ENCODE measurements at regions not wholly inside any gene's neighbourhood (a gene's known extent, or its start where the extent isn't known, plus 50 kb on each side); places are given as distances from the start of the nearest gene placed in this dataset.

- Histone ChIP-seq H3K9me3 (no peaks in the 10 kb centered on the region), H3K36me3 (no peaks in the 10 kb centered on the region), H3K4me1 (no peaks in the 10 kb centered on the region), H3K27ac (no peak overlapping the region), H3K4me3 (no peak overlapping the region), H3K27me3 (no peaks in the 10 kb centered on the region)
- TF ChIP-seq POLR2A (IDR thresholded peaks at IDR 0.05) (no peak), POLR2AphosphoS5 (IDR thresholded peaks at IDR 0.05) (no peak), CTCF (IDR thresholded peaks at IDR 0.05) (no peak)
- DNase-seq (ENCODE audit: low spot score in 2 of 2) = no peak
- intact Hi-C loops (cut with DNase I; ENCODE audit: low total_unique reads) = no loop called here
Measured at GRCh38 chr18:78168526-78168925, 811.1 kb upstream of the SALL3 start.

- H3K4me3 ChIP-seq = no peak overlapping the region
- H3K27me3 ChIP-seq = no peaks in the 10 kb centered on the region
- H3K9me3 ChIP-seq = no peaks in the 10 kb centered on the region
- intact Hi-C loops (cut with DNase I; ENCODE audit: low total_unique reads) = no loop called here
- TF ChIP-seq POLR2A (IDR thresholded peaks at IDR 0.05) (no peak), POLR2AphosphoS5 (IDR thresholded peaks at IDR 0.05) (no peak), CTCF (IDR thresholded peaks at IDR 0.05) (no peak)
- DNase-seq (ENCODE audit: low spot score in 2 of 2) = no peak
- H3K27ac ChIP-seq = no peak overlapping the region
- H3K4me1 ChIP-seq = no peaks in the 10 kb centered on the region
- H3K36me3 ChIP-seq = no peaks in the 10 kb centered on the region
Measured at GRCh38 chr18:78169174-78169864, 810.3 kb upstream of the SALL3 start.

GRCh38 chr18:78171954-78172353, 807.7 kb upstream of the SALL3 start:
- Histone ChIP-seq H3K4me3 (no peak overlapping the region), H3K36me3 (no peaks in the 10 kb centered on the region), H3K27me3 (no peaks in the 10 kb centered on the region), H3K9me3 (no peaks in the 10 kb centered on the region), H3K27ac (no peak overlapping the region), H3K4me1 (no peaks in the 10 kb centered on the region)
- intact Hi-C loops (cut with DNase I; ENCODE audit: low total_unique reads) = no loop called here
- TF ChIP-seq POLR2AphosphoS5 (IDR thresholded peaks at IDR 0.05) (no peak), POLR2A (IDR thresholded peaks at IDR 0.05) (no peak), CTCF (IDR thresholded peaks at IDR 0.05) (no peak)
- no peak for DNase-seq (ENCODE audit: low spot score in 2 of 2)

- intact Hi-C loops (cut with DNase I; ENCODE audit: low total_unique reads) = no loop called here
- no peak for TF ChIP-seq POLR2AphosphoS5 (IDR thresholded peaks at IDR 0.05)
- no peak for TF ChIP-seq CTCF (IDR thresholded peaks at IDR 0.05)
- no peak for TF ChIP-seq POLR2A (IDR thresholded peaks at IDR 0.05)
- no peaks in the 10 kb centered on the region for H3K4me1 ChIP-seq
- no peaks in the 10 kb centered on the region for H3K36me3 ChIP-seq
- no peak for DNase-seq (ENCODE audit: low spot score in 2 of 2)
- no peaks in the 10 kb centered on the region for H3K27me3 ChIP-seq
- no peaks in the 10 kb centered on the region for H3K9me3 ChIP-seq
- H3K27ac ChIP-seq = no peak overlapping the region
- no peak overlapping the region for H3K4me3 ChIP-seq
Measured at GRCh38 chr18:78174737-78175136, 804.9 kb upstream of the SALL3 start.

GRCh38 chr18:78178812-78179211, 800.8 kb upstream of the SALL3 start:
- Histone ChIP-seq H3K27me3 (no peaks in the 10 kb centered on the region), H3K9me3 (peaks cover 0 to 5% of the 10 kb centered on the region in 2 donors), H3K36me3 (no peaks in the 10 kb centered on the region), H3K4me1 (no peaks in the 10 kb centered on the region), H3K27ac (no peak overlapping the region), H3K4me3 (no peak overlapping the region)
- intact Hi-C loops (cut with DNase I; ENCODE audit: low total_unique reads) = no loop called here
- TF ChIP-seq POLR2AphosphoS5 (IDR thresholded peaks at IDR 0.05) (no peak), POLR2A (IDR thresholded peaks at IDR 0.05) (no peak), CTCF (IDR thresholded peaks at IDR 0.05) (no peak)
- DNase-seq (ENCODE audit: low spot score in 2 of 2) = no peak
